GM06990 (cell line): ENCODE measurements at regions not wholly inside any gene's neighbourhood (a gene's known extent, or its start where the extent isn't known, plus 50 kb on each side); places are given as distances from the start of the nearest gene placed in this dataset.
"Not testable (repeated sequence)": the region's sequence is repeated elsewhere in the genome, so short reads cannot be mapped to it uniquely, and the experiment has no call there.

Experiments used
- DNase-seq: peaks from one replicate; pipeline ENCODE4 v3.0.0-alpha.2; 2011; ENCODE audit not compliant: insufficient read length; ENCODE audit errors: extremely low read depth
- H3K27me3 ChIP-seq: replicated peaks from 2 replicates; pipeline ENCODE4 v1.6.0; 2011; ENCODE audit warnings: low read length; ENCODE audit not compliant: control insufficient read depth, insufficient read depth
- H3K36me3 ChIP-seq: 2 replicates; pipeline ENCODE4 v1.5.1; 2011; ENCODE audit warnings: low read length; ENCODE audit not compliant: control insufficient read depth, insufficient read depth
- H3K4me3 ChIP-seq: replicated peaks from 2 replicates; pipeline ENCODE4 v1.5.1; 2011; ENCODE audit warnings: low read depth, mild to moderate bottlenecking, control low read depth, low read length
- CTCF ChIP-seq: IDR thresholded peaks from 2 replicates; pipeline ENCODE4 v1.5.1; 2011; ENCODE audit warnings: low read length, control low read depth, mild to moderate bottlenecking, inconsistent platforms; ENCODE audit not compliant: insufficient read depth, poor library complexity, severe bottlenecking

GRCh38 chr5:25006237-25006636, 361.5 kb upstream of the CDH10 start:
- TF ChIP-seq CTCF, result no peak
- no peaks in the 10 kb centered on the region for H3K36me3 ChIP-seq
- no peaks in the 10 kb centered on the region for H3K27me3 ChIP-seq
- DNase-seq, result no peak
- H3K4me3 ChIP-seq, result no peak overlapping the region

GRCh38 chr5:25005431-25005830, 360.7 kb upstream of the CDH10 start:
- DNase-seq, result no peak
- Histone ChIP-seq H3K4me3 (no peak overlapping the region), H3K36me3 (no peaks in the 10 kb centered on the region), H3K27me3 (no peaks in the 10 kb centered on the region)
- TF ChIP-seq CTCF, result no peak

- no peak for DNase-seq
- Histone ChIP-seq H3K36me3 (no peaks in the 10 kb centered on the region), H3K27me3 (no peaks in the 10 kb centered on the region), H3K4me3 (no peak overlapping the region)
- no peak for TF ChIP-seq CTCF
Measured at GRCh38 chr5:25002371-25002770, 357.6 kb upstream of the CDH10 start.

- DNase-seq, result no peak
- no peaks in the 10 kb centered on the region for H3K27me3 ChIP-seq
- no peak overlapping the region for H3K4me3 ChIP-seq
- no peak for TF ChIP-seq CTCF
- H3K36me3 ChIP-seq, result no peaks in the 10 kb centered on the region
Measured at GRCh38 chr5:24999732-25000131, 355.0 kb upstream of the CDH10 start.

- H3K36me3 ChIP-seq, result no peaks in the 10 kb centered on the region
- no peaks in the 10 kb centered on the region for H3K27me3 ChIP-seq
- no peak overlapping the region for H3K4me3 ChIP-seq
- no peak for DNase-seq
- no peak for TF ChIP-seq CTCF
Measured at GRCh38 chr5:24998641-24999040, 353.9 kb upstream of the CDH10 start.

GRCh38 chr5:24986326-24986725, 341.5 kb upstream of the CDH10 start:
- DNase-seq, result no peak
- Histone ChIP-seq H3K27me3 (no peaks in the 10 kb centered on the region), H3K4me3 (no peak overlapping the region), H3K36me3 (no peaks in the 10 kb centered on the region)
- TF ChIP-seq CTCF, result no peak

GRCh38 chr5:24978552-24978951, 333.8 kb upstream of the CDH10 start:
- H3K36me3 ChIP-seq, DNase-seq, H3K27me3 ChIP-seq, H3K4me3 ChIP-seq: not testable (repeated sequence)
